Smooth muscle cell (in vitro differentiated cells): ENCODE measurements at regions not wholly inside any gene's neighbourhood (a gene's known extent, or its start where the extent isn't known, plus 50 kb on each side); places are given as distances from the start of the nearest gene placed in this dataset.

ENCODE experiments used
- DNase-seq: peaks from one replicate; lab custom pipeline; 2025; ENCODE audit not compliant: unreplicated experiment; lab: John Stamatoyannopoulos, UW
- H2AFZ ChIP-seq: fragments of 200-600 bp; sonication (generic); 2 replicates; pipeline ENCODE4 v1.6.0; 2016; ENCODE audit warnings: antibody characterized with exemption, low read depth, mild to moderate bottlenecking
- H3F3A ChIP-seq: fragments of 200-600 bp; sonication (generic); 2 replicates; pipeline ENCODE4 v1.6.0; 2017; ENCODE audit warnings: antibody characterized with exemption, low read depth
- H3K27ac ChIP-seq: fragments of 200-600 bp; sonication (generic); 2 replicates; pipeline ENCODE4 v1.5.1; 2016; ENCODE audit warnings: low read depth, mild to moderate bottlenecking
- H3K27me3 ChIP-seq: fragments of 200-600 bp; sonication (generic); 2 replicates; pipeline ENCODE4 v1.6.1; 2016; ENCODE audit warnings: low read depth, mild to moderate bottlenecking
- H3K36me3 ChIP-seq: fragments of 200-600 bp; sonication (generic); 2 replicates; pipeline ENCODE4 v1.5.1; 2016; ENCODE audit warnings: low read depth
- H3K4me1 ChIP-seq: fragments of 200-600 bp; sonication (generic); 2 replicates; pipeline ENCODE4 v1.5.1; 2016; ENCODE audit warnings: low read depth
- H3K4me2 ChIP-seq: fragments of 200-600 bp; sonication (generic); 2 replicates; pipeline ENCODE4 v1.6.0; 2016; ENCODE audit warnings: mild to moderate bottlenecking
- H3K4me3 ChIP-seq: fragments of 200-600 bp; sonication (generic); 2 replicates; pipeline ENCODE4 v1.5.1; 2016; ENCODE audit warnings: mild to moderate bottlenecking
- H3K79me2 ChIP-seq: fragments of 200-600 bp; sonication (generic); 2 replicates; pipeline ENCODE4 v1.6.0; 2016; ENCODE audit warnings: low read depth, mild to moderate bottlenecking
- H3K9ac ChIP-seq: fragments of 200-600 bp; sonication (generic); 2 replicates; pipeline ENCODE4 v1.6.0; 2016; ENCODE audit warnings: low read depth
- H3K9me3 ChIP-seq: fragments of 200-600 bp; sonication (generic); replicated peaks from 2 replicates; pipeline ENCODE4 v1.5.1; 2016; ENCODE audit warnings: low read depth
- H4K20me1 ChIP-seq: fragments of 200-600 bp; sonication (generic); 2 replicates; pipeline ENCODE4 v1.6.0; 2016; ENCODE audit warnings: low read depth
- CTCF ChIP-seq: fragments of 200-600 bp; sonication (generic); IDR thresholded peaks from 2 replicates; pipeline ENCODE4 v1.5.1; 2017; ENCODE audit warnings: borderline replicate concordance, mild to moderate bottlenecking, antibody characterized with exemption; ENCODE audit not compliant: insufficient read depth, poor library complexity, severe bottlenecking
- WGBS: methylation state at CpG from one replicate; pipeline ENCODE4 v1.1.7; 2016; ENCODE audit warnings: low lambda C conversion rate; 5-methylcytosine and 5-hydroxymethylcytosine counted together

- no peak overlapping the region for H3K4me3 ChIP-seq
- no peaks in the 10 kb centered on the region for H3K4me1 ChIP-seq
- no peak for DNase-seq
- no peak overlapping the region for H3K4me2 ChIP-seq
- no peak overlapping the region for H3K9ac ChIP-seq
- H3K79me2 ChIP-seq = no peaks in the 10 kb centered on the region
- no peaks in the 10 kb centered on the region for H4K20me1 ChIP-seq
- no peaks in the 10 kb centered on the region for H3F3A ChIP-seq
- no peaks in the 10 kb centered on the region for H3K27me3 ChIP-seq
- no peaks in the 10 kb centered on the region for H3K9me3 ChIP-seq
- H3K27ac ChIP-seq = no peak overlapping the region
- no peak for TF ChIP-seq CTCF
- no peaks in the 10 kb centered on the region for H3K36me3 ChIP-seq
- no peak overlapping the region for H2AFZ ChIP-seq
Measured at GRCh38 chrX:39059866-39060265, 258.6 kb downstream of the MID1IP1 start.

GRCh38 chrX:39063037-39063436, 261.8 kb downstream of the MID1IP1 start:
- Histone ChIP-seq H3K27me3 (no peaks in the 10 kb centered on the region), H3F3A (no peaks in the 10 kb centered on the region), H4K20me1 (no peaks in the 10 kb centered on the region), H3K36me3 (no peaks in the 10 kb centered on the region), H3K4me1 (no peaks in the 10 kb centered on the region), H3K79me2 (no peaks in the 10 kb centered on the region), H3K4me3 (no peak overlapping the region), H3K4me2 (no peak overlapping the region), H2AFZ (no peak overlapping the region), H3K9ac (no peak overlapping the region), H3K9me3 (no peaks in the 10 kb centered on the region), H3K27ac (no peak overlapping the region)
- DNase-seq = no peak
- no peak for TF ChIP-seq CTCF
- 70% methylated on average over 4 of the region's 4 CpGs for WGBS

DNA sequence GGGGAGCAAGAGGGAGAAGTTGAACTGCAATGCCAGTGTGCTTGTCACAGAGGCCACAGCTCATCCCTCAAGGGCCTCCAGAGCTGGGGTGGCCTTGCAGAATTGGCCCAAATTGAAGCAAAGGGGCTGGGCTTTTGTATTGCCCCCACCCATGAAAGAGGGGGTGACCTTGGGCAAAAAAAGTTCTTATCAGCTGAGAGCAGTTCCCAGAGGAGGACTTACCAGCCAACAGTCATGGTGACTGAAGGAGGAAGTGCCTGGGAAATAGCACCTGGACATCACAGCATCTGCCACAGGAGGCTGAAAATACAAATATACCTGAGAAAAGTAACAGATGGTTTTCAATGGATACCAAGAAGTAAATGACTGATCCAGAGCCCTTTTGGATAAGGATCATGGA, 262.4 kb downstream of the MID1IP1 start:
- H3K79me2 ChIP-seq = no peaks in the 10 kb centered on the region
- no peak overlapping the region for H3K27ac ChIP-seq
- no peaks in the 10 kb centered on the region for H3K9me3 ChIP-seq
- no peak overlapping the region for H3K4me3 ChIP-seq
- no peak for TF ChIP-seq CTCF
- H3K27me3 ChIP-seq = no peaks in the 10 kb centered on the region
- H3K4me2 ChIP-seq = no peak overlapping the region
- no peaks in the 10 kb centered on the region for H3F3A ChIP-seq
- no peaks in the 10 kb centered on the region for H3K4me1 ChIP-seq
- no peaks in the 10 kb centered on the region for H4K20me1 ChIP-seq
- H2AFZ ChIP-seq = no peak overlapping the region
- no peak for DNase-seq
- no peak overlapping the region for H3K9ac ChIP-seq
- no peaks in the 10 kb centered on the region for H3K36me3 ChIP-seq

DNA sequence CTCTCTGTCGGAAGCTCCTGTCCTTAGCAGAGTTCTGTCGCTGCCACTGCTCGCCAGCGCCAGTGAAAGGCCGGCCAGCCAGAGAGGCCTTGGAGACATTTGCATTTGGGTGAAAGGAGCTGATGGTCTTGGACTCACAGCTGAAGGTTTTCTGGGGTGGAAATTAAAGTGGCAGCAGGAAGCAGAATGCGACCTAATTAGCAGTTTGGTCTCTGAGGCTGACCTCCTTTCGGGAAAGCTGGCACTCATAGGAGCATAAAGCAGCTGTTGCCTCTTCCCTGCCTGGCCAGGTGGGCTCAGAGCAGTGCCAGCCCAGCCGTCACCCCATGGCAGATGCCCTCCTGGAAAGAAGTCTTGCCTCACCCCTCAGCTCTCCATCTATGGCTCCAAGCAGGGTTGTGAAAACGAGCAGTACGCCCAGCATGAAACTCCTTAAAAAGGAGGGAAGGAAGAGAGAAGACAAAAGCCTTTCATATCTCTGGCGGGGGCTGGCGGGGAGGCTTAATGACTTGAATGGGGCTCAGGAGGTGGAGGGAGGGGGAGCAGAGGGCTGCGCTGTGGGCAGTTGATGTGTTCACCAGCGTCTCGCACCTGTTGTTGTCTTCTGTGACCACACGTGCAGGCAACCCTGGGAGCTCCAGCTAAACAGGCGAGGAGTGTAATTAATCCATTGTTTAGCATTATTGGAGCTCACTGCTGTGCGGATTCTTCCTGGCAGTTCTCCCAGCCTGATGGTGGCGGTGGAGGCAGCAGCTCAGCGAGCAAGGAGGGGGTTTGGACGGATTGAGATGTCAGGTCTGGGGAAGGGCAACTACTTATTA, 264.0 kb downstream of the MID1IP1 start:
- H4K20me1 ChIP-seq = no peaks in the 10 kb centered on the region
- no peaks in the 10 kb centered on the region for H3K79me2 ChIP-seq
- no peaks in the 10 kb centered on the region for H3F3A ChIP-seq
- no peaks in the 10 kb centered on the region for H3K9me3 ChIP-seq
- H3K9ac ChIP-seq = no peak overlapping the region
- no peak overlapping the region for H3K4me3 ChIP-seq
- no peak overlapping the region for H3K4me2 ChIP-seq
- no peaks in the 10 kb centered on the region for H3K4me1 ChIP-seq
- H2AFZ ChIP-seq = no peak overlapping the region
- no peaks in the 10 kb centered on the region for H3K27me3 ChIP-seq
- no peaks in the 10 kb centered on the region for H3K36me3 ChIP-seq
- DNase-seq = no peak
- H3K27ac ChIP-seq = no peak overlapping the region
- no peak for TF ChIP-seq CTCF
- 60% methylated on average over 21 of the region's 21 CpGs for WGBS
